ENCODE measurements at regions not wholly inside any gene's neighbourhood (a gene's known extent, or its start where the extent isn't known, plus 50 kb on each side); places are given as distances from the start of the nearest gene placed in this dataset.
"Not testable (repeated sequence)": the region's sequence is repeated elsewhere in the genome, so short reads cannot be mapped to it uniquely, and the experiment has no call there.

- peak; percentile 52 for DNase-seq (ENCODE audit: low spot score)
These were observed 1183.7 kb upstream of the TMEM132C start for GRCh38 chr12:127083008-127083949.

DNA sequence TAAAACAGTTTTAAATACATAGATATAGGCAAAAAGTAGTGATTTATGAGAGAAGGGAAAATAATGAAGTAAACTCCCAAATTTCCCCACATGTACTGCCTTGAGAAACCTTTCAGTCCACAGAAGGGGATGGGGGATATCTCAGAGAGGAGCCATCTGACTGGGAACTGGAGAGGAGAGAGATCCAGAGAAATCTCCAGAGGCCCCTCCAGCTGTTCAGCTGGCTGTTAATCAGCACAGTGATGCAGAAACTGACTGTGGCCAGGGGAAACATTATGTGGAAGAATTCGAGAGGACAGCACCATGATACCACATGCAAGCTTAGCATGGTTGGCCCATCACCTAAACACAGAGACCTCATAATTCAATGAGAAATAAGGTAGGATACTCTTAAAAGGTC is 1165.9 kb upstream of the TMEM132C start:
- no peak for DNase-seq (ENCODE audit: low spot score)

GRCh38 chr12:127106041-127106440 is 1160.9 kb upstream of the TMEM132C start:
- DNase-seq (ENCODE audit: low spot score) = no peak

DNA sequence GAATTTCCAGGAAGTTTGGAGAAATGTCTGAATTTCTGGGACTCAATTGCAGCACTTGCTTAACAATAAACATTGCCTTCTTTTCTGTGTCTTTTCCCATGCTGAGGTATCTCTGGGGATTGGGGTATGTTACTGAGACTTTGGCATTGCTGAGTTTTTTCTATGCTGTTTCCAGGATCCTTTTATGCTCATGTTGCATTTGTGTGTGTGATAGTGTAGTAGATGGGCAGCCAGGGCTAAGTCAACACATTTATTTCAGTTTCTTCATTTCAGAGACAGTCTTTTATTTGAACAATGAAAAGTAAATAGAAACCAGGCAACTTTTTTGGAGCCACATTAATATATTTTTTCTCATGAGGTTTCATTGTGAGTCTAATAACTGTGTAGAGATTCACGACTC is 1160.3 kb upstream of the TMEM132C start:
- DNase-seq (ENCODE audit: low spot score) = no peak

- DNase-seq (ENCODE audit: low spot score) = no peak
These were observed 1159.2 kb upstream of the TMEM132C start for GRCh38 chr12:127107744-127108143.

DNA sequence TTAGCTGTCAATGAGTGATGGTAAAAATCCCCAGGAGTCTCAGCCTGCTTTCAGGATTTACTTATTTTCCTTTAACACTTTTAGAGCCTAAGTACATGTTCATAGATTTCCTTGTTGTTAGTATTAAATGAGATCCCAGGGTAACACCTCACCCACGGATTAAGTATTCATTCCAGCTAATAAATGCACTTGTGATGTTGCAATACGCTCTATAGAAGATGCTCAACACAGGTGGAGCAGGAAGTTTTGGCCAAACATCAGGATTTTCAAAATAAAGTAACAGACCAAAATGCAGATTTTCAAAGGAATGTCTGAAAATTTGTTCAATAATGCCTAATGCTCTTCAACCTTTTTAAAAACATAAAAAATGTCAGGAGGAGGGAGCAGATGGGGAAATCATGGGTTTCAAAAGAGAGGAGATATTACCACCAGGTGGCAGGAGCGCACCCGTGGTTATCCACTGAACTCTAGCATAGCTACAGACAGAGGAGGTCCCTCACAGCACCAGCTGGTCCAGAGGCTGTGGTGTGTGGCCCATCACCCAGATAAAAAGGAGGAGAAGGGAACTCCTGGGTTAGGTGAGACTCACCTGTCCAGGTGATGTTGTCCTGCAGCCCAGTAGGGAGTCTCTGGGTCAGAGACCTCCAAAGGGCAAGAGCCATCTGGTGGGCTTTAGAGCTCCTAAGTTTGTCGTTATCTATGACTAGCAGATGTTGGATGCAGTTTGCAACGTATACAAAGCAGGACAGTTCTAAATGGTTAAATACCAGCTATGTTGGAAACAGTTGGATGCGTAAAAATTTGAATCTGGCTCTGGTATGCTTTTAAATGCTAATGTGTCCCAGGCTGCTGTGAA is 1158.4 kb upstream of the TMEM132C start:
- DNase-seq (ENCODE audit: low spot score) = peak; percentile 33

- DNase-seq (ENCODE audit: low spot score) = no peak
These were observed 1153.0 kb upstream of the TMEM132C start for GRCh38 chr12:127113945-127114344.

DNA sequence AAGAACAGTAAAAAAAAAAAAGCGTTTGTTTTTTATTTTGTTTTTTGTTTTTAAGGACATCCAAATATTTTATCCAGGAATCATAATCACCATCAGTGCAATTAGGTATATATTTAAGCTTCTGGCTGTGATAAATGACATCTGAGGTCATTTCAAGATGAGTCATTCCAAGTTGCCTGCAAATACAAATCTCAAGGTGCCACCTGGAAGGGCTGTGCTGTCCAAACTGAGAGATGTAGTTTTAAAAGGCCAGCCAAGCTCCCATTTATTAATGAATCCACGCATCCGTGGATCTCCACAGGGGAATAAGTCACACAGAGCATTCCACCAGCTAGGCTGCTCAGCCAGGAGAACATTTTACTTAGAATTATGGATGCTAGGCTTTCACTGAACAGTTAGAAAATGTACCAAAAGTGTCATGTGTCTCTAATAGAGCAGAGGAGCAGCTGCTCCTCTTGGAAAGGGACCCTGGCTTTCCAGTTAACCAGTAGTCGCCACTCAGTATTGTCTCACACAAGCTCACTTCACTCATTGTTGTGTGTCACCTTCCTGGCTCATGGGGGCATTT is 1151.4 kb upstream of the TMEM132C start:
- DNase-seq (ENCODE audit: low spot score) = no peak

- DNase-seq (ENCODE audit: low spot score) = no peak
These were observed 1148.7 kb upstream of the TMEM132C start for GRCh38 chr12:127118251-127118650.

DNA sequence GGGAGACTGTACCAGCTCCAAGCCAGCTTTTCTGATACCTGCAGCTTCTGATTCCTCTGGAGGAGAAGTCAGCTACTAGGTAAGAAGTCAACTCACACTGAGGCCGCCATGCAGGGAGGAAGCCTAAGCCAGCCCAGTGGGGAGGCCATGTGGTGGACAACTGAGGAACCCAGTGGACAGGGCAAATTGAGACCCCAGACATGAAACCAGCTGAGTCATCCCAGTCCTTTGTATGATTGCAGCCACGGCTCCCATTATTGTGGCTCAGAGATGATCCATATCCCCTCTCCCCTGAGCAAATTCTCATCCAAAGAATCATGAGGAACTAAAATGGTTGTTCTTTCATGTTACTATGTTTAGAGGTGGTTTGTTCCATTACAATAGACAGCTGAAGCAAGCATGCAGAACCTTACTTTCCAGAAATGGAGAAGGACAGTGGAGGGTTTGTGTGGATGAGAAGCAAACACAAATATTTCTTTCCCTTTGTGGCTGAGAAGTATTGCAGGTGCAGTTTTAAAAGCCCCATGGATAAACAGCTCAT is 1147.3 kb upstream of the TMEM132C start:
- DNase-seq (ENCODE audit: low spot score) = no peak

- DNase-seq (ENCODE audit: low spot score) = no peak
These were observed 1146.1 kb upstream of the TMEM132C start for GRCh38 chr12:127120851-127121250.

DNA sequence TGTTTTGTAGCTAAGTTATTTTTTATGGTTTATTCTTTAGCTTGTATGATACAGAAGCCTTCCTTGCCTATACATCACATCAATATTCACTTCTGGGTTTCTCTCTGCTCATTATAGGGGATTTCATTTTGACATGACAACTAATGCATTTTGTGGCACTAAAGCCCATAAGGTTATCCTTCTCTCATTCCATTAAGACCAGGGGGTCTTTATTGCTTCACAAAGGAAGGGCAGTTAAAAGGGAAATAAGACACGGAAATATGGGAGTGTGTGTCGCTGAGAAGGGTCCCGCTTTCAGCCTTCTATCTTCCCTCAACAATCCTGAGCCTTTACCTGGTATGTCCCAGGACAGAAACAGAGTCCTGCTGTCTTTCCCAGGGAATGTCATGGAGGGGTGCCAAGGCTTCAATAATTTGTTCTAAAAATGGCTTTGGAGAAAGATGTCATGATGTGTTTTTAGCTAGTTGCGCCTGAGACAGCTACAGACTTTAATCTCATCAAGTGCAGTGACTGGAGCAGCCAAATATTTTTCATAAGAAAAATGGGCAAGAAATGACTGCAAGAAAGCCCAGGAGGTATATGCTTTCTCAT is 1145.4 kb upstream of the TMEM132C start:
- DNase-seq (ENCODE audit: low spot score) = no peak

DNA sequence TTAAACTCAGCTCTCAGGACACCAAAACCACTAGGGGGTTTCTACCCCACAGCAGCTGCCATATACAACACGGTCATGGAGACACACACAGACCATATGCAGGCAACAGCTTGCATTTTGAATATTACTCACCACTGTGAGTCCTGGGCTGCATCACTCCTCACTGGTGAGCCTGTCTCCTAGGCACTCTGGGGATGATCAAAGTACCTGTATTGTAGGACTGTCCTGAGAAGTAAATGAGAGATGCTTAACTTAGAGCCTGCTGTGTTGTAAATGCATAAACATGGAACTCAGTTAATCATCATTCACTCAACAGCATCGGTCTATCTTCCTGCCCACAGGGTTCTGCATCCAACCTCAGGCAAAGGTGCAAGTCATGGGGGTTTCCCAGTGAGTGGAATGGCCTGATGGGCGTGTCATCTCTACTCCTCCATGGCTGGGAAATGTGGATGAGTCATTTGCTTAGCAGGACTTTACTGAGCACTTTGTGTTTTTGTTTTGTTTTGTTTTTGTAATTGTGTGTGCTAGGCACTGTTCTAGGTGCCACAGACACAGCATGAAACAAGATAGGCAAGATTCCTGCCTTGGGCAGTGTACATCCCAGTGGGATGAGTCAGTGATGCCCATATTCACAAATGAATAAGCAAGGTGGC is 1141.2 kb upstream of the TMEM132C start:
- DNase-seq (ENCODE audit: low spot score) = peak; percentile 3

DNA sequence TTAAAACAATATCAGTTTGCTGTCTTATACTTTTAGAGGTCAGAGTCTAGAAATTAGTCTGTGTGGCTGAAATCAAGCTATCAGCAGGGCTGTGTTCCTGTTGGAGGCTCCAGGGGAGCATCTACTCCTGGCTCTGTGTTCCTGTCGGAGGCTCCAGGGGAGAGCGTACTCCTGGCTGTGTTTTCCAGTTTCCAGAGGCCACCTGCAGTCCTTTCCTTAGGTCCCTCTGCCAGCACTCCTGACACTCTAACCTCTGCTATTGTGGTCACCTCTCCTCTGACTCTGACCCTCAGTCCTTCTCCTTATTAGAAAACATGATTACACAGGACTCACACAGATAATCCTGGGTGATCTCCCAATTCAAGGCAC is 1140.7 kb upstream of the TMEM132C start:
- DNase-seq (ENCODE audit: low spot score) = no peak

GRCh38 chr12:127127897-127128296 is 1139.1 kb upstream of the TMEM132C start:
- no peak for DNase-seq (ENCODE audit: low spot score)

DNA sequence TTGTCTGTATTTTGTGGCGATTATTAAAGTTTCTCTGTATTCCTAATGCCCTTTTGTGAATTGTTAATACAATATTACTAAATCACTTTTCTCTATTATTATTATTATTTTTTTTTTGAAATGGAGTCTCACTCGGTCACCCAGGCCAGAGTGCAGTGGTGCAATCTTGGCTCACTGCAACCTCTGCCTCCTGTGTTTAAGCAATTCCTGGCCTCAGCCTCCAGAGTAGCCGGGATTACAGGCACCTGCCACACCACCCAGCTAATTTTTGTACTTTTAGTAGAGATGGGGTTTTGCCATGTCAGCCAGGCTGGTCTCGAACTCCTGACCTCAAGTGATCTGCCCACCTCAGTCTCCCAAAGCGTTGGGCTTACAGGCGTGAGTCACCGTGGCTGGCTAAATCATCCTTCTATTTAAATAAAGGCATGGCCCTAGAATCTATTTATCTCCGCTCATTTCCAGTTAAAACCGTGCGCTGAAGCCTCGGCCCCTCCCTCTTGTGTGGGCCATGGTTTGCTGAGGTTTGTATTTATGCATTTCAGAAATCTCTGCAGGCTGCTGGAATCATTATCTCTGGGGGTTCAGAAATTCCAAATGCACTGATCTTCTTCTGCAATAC is 1136.4 kb upstream of the TMEM132C start:
- DNase-seq (ENCODE audit: low spot score) = no peak

DNA sequence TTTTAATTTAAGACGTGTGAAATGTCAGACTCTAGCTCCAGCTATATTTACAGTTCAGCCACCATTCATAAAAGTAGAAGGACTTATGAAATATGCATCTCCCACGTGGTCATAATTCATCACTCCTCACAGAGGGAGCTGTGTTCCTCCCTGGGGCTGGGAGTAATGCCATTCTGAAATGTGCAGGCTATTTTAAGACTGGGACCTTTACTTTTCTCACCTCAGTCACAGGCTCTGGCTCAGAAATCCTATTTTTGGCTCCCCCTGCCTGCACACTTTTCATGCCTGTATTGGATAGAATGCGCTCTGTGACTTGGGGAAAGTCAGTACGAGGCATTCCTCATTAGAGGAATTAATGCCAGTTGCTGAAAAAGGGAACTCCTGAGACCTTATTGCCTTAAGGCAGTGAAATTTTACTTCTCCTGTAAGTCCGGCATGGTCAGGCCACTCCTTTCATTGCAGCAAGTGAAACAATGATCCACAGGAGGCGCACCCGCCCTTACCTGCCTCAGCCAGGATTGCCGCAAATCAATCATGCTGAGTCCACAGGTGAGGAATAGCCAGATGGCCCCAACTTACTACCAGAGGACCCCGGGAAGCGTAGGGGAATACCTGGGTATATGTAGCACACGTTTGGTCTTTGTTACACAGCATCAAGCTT is 1133.2 kb upstream of the TMEM132C start:
- no peak for DNase-seq (ENCODE audit: low spot score)

GRCh38 chr12:127140864-127141484 is 1126.0 kb upstream of the TMEM132C start:
- not testable (repeated sequence) for DNase-seq (ENCODE audit: low spot score)

DNA sequence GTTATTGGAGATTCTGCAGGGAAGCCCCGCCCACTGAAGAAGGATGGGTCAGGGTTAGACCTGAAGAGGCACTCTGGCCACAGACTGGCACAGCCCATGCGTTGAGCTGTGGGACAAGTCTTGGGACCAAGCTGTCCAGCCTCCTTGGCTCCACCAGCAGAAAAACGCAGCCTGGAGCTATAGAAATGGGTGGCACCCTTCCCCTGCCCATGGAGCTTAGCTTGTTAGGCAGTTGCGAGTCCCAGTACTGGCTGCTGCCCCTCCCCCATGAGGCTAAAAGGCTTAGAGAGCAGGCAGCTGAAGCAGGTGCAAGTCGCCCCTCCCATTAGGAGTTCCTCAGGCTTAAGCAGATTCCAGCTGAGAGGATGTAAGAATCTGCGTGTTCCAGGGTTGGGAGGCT is 1124.0 kb upstream of the TMEM132C start:
- no peak for DNase-seq (ENCODE audit: low spot score)

DNA sequence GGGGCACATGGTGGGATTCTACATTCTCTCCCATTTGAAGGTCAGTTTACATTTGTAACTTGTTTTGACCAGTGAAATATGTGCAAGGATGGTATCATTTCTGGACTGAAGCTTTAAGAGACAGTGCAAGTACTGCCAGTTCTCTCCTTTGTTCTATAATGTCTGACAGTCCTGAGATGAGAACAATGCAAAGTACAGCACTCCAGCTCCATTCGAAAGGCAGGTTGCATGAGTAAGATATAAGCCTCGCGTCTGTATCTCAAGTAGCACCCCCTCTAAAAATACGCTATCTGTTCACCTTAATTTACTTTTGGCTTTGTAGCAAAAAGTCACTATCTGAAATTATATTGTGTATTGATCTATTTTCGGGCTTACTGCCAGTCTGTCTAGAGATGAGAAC is 1122.2 kb upstream of the TMEM132C start:
- no peak for DNase-seq (ENCODE audit: low spot score)
